Keratinocyte (primary cell): ENCODE measurements at regions not wholly inside any gene's neighbourhood (a gene's known extent, or its start where the extent isn't known, plus 50 kb on each side); places are given as distances from the start of the nearest gene placed in this dataset.

Source experiments
- CTCF ChIP-seq, 3 experiments: IDR thresholded peaks in 1 of 3; conservative IDR thresholded peaks in 1 of 3; optimal IDR thresholded peaks in 1 of 3; 2 replicates in 2 of 3; 3 replicates in 1 of 3; pipeline versions ENCODE3 to v1.5.1; 2011; ENCODE audit warnings: low read length in 3 of 3, mild to moderate bottlenecking in 3 of 3, moderate library complexity in 2 of 3, control low read depth in 1 of 3, inconsistent platforms in 1 of 3; ENCODE audit not compliant: insufficient read depth in 2 of 3; ENCODE audit errors: extremely low read depth in 1 of 3
- EZH2 ChIP-seq: IDR thresholded peaks from one replicate; pipeline ENCODE4 v1.6.1; 2012; ENCODE audit warnings: inconsistent platforms, mild to moderate bottlenecking, low read length, moderate library complexity

- TF ChIP-seq CTCF (optimal IDR thresholded peaks at IDR 0.05 in 1 of 3, IDR thresholded peaks at IDR 0.05 in 1 of 3, conservative IDR thresholded peaks at IDR 0.05 in 1 of 3; ENCODE audit: extremely low read depth in 1 of 3, insufficient read depth in 2 of 3, low read length in 3 of 3) = no peak
- no peak for TF ChIP-seq EZH2
Measured at GRCh38 chr6:115839583-115840181, 221.0 kb downstream of the FRK start.
